Heart left ventricle (tissue), 16 donors: ENCODE measurements at regions not wholly inside any gene's neighbourhood (a gene's known extent, or its start where the extent isn't known, plus 50 kb on each side); places are given as distances from the start of the nearest gene placed in this dataset.

ENCODE experiments used
- ATAC-seq, 4 donors: fragments of 200-7000 bp; cut with Tn5 transposase; one replicate each; pipeline ENCODE4 v1.9.1; 2020 to 2022; ENCODE audit warnings: moderate library complexity in 4 of 4, mild to moderate bottlenecking in 3 of 4, moderate number of reproducible peaks in 1 of 4
- DNase-seq, 5 donors: peaks; one replicate each; pipeline ENCODE4 v3.0.0-alpha.2; 2020
- H3K27ac ChIP-seq, 12 donors: fragments of 200-600 bp; sonication (generic) in 4 of 12; one replicate each; pipeline versions ENCODE4 v1.5.0 to v1.8.0; 2016 to 2022; ENCODE audit warnings: mild to moderate bottlenecking in 2 of 12
- H3K27me3 ChIP-seq, 9 donors: fragments of 200-600 bp; sonication (generic) in 2 of 9; one replicate each; pipeline versions ENCODE4 v1.5.1 to v1.8.0; 2016 to 2022; ENCODE audit warnings: mild to moderate bottlenecking in 3 of 9
- H3K36me3 ChIP-seq, 9 donors: fragments of 200-600 bp; sonication (generic) in 2 of 9; one replicate each; pipeline versions ENCODE4 v1.5.0 to v1.8.0; 2018 to 2022; ENCODE audit warnings: mild to moderate bottlenecking in 2 of 9
- H3K4me1 ChIP-seq, 12 donors: fragments of 200-600 bp; sonication (generic) in 4 of 12; one replicate each; pipeline versions ENCODE4 v1.5.0 to v1.8.0; 2016 to 2022; ENCODE audit warnings: mild to moderate bottlenecking in 3 of 12
- H3K4me3 ChIP-seq, 12 donors: fragments of 200-600 bp; sonication (generic) in 4 of 12; one replicate each; pipeline versions ENCODE4 v1.5.0 to v1.8.0; 2017 to 2022; ENCODE audit warnings: mild to moderate bottlenecking in 9 of 12, moderate library complexity in 4 of 12
- H3K9me3 ChIP-seq, 12 donors: fragments of 200-600 bp; sonication (generic) in 4 of 12; one replicate each; pipeline versions ENCODE4 v1.5.0 to v1.8.0; 2016 to 2022; ENCODE audit warnings: mild to moderate bottlenecking in 1 of 12
- CTCF ChIP-seq, 12 donors: fragments of 200-600 bp; sonication (generic) in 4 of 12; IDR thresholded peaks; one replicate each; pipeline versions ENCODE4 v1.5.0 to v1.8.0; 2018 to 2022; ENCODE audit warnings: antibody characterized with exemption in 12 of 12, mild to moderate bottlenecking in 5 of 12
- POLR2A ChIP-seq, 2 donors: fragments of 450-650 bp; IDR thresholded peaks; one replicate each; pipeline ENCODE4 v1.6.1; 2017; ENCODE audit warnings: antibody characterized with exemption in 2 of 2, mild to moderate bottlenecking in 2 of 2, moderate library complexity in 2 of 2
- WGBS, 4 donors: extraction: QIAGEN DNeasy Blood & Tissue Kit in 2 of 4; methylation state at CpG; one replicate each; pipeline versions ENCODE4 v1.1.5 to v1.1.7; 2013 to 2018; 5-methylcytosine and 5-hydroxymethylcytosine counted together
- intact Hi-C, 10 donors: fragments of 100-400 bp; cut with DNase I; formaldehyde crosslinking; loops; one replicate each; pipeline versions ENCODE4 v1.11.1 to v1.14.2; 2022
- donor health status: ischemic (EF 13 %, LVEDD 7.1; RV severe dilation, severe dysfunction).
- donor health status: healthy with polysubstance abuse.
- donor health status: DM: no; HTN: yes; CAD: no.
- donor health status: DM: no; HTN: no; CAD: no.
- donor health status: ischemic (EF 25% LVEDD 6.9; RV normal size, moderate dysfunction).
- donor health status: ischemic (EF 25% LVEDD 5.7; RV mildly dilated, moderate dysfunction).
- donor health status: healthy.
- donor health status: DM: yes; HTN: yes; CAD: no.
- donor health status: ischemic (EF 35%, LVEDD 5.7; RV mildly dilated, moderate dysfunction).
- donor health status: nonischemic (EF 11% LVEDD 7.7; RV severe dilation, severe dysfunction).
- donor health status: DM: yes; HTN: yes; CAD: no.
- donor health status: PGD.
- donor health status: ischemic (EF 29% LVEDD 5.4; RV normal size, mild dysfunction).
- donor health status: nonischemic (EF 23%, LVEDD 6.1; RV moderate dilation, normal function).

GRCh38 chr2:144052083-144052482, 467.8 kb downstream of the ZEB2 start:
- H3K4me3 ChIP-seq, result no peak overlapping the region
- peaks cover 0 to 9% (median 0%) of the 10 kb centered on the region in 12 donors for H3K4me1 ChIP-seq
- DNase-seq (no peak), ATAC-seq (no peak)
- WGBS, 4 donors, result 87 to 90% (median 88%) methylated on average over 4 of the region's 4 CpGs
- intact Hi-C loops, result no loop called here
- no peak for TF ChIP-seq POLR2A (IDR thresholded peaks at IDR 0.05)
- no peak for TF ChIP-seq CTCF (IDR thresholded peaks at IDR 0.05)
- H3K27me3 ChIP-seq, result no peaks in the 10 kb centered on the region
- H3K9me3 ChIP-seq, result no peaks in the 10 kb centered on the region
- no peaks in the 10 kb centered on the region for H3K36me3 ChIP-seq
- no peak overlapping the region for H3K27ac ChIP-seq

DNA sequence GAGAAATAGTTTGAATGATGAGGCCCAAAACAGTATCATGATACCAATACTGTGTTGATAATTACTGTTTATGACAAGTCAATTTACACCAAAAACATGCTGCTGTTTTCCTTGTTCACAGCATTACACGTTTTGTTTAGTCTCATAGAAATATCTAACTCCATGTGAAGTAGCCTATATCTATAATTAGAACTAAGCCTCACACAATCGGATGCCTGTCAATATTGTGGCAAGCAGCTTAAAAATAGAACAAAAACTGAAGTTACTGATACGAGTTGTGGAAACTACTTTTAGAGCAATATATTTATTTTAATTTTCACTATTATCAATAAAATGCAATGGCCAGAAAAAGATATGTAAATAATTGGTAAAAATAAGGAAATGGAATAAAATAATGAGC, 470.8 kb downstream of the ZEB2 start:
- H3K4me3 ChIP-seq, result no peak overlapping the region
- no peaks in the 10 kb centered on the region for H3K36me3 ChIP-seq
- TF ChIP-seq POLR2A (IDR thresholded peaks at IDR 0.05), result no peak
- no peak for TF ChIP-seq CTCF (IDR thresholded peaks at IDR 0.05)
- ATAC-seq (no peak), DNase-seq (no peak)
- H3K9me3 ChIP-seq, result no peaks in the 10 kb centered on the region
- no peak overlapping the region for H3K27ac ChIP-seq
- intact Hi-C loops, result no loop called here
- no peaks in the 10 kb centered on the region for H3K27me3 ChIP-seq
- 35 to 39% (median 36%) methylated on average over 3 of the region's 3 CpGs for WGBS, 4 donors
- H3K4me1 ChIP-seq, result peaks cover 0 to 5% (median 0%) of the 10 kb centered on the region in 12 donors

DNA sequence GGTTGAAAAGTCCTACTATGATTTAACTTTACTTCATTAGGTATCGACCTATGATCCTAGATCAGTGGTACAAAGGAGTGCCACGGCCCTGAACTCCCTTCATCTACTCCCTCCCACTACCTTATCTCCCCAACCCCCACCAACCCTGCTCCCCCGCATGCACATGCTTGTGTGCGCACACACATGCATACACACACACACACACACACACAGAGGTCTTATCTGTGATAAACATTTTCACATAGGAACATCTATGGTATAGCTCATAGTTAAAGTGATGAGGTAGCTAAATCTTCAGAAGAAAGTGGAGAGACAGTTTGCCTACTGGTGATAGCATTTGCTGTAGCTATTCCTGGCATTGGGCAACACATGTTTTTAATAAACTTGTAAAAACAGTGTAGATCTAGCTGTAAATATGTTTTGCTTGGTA, 471.3 kb downstream of the ZEB2 start:
- peaks cover 0 to 5% (median 0%) of the 10 kb centered on the region in 12 donors for H3K4me1 ChIP-seq
- no peaks in the 10 kb centered on the region for H3K27me3 ChIP-seq
- no peak overlapping the region for H3K27ac ChIP-seq
- H3K4me3 ChIP-seq, result no peak overlapping the region
- ATAC-seq (no peak), DNase-seq (no peak)
- H3K36me3 ChIP-seq, result no peaks in the 10 kb centered on the region
- WGBS, 4 donors, result 89 to 97% (median 95%) methylated on average over 4 of the region's 4 CpGs
- intact Hi-C loops, result no loop called here
- no peaks in the 10 kb centered on the region for H3K9me3 ChIP-seq
- TF ChIP-seq POLR2A (IDR thresholded peaks at IDR 0.05), result no peak
- no peak for TF ChIP-seq CTCF (IDR thresholded peaks at IDR 0.05)

DNA sequence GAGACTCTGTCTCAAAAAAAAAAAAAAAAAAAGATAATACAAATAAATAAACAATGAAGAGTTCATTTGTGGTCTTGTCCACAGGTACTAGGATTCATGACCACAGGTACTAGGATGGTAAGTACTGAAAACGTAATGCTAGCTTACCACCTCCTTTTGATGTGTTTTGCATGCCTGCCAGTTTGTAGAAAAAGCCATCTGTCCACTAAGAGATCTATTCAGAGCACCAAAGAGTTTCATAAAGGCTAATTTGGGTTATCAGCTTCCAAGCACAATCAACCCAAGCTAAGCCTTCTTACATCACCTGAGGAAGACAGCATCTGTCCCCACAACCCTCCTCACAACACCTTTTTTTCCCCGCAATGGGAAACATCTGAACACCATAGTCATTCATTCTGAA, 477.2 kb downstream of the ZEB2 start:
- no peak for TF ChIP-seq POLR2A (IDR thresholded peaks at IDR 0.05)
- no peak for TF ChIP-seq CTCF (IDR thresholded peaks at IDR 0.05)
- Histone ChIP-seq H3K27me3 (no peaks in the 10 kb centered on the region), H3K4me3 (no peak overlapping the region), H3K27ac (no peak overlapping the region), H3K4me1 (no peaks in the 10 kb centered on the region), H3K9me3 (no peaks in the 10 kb centered on the region), H3K36me3 (no peaks in the 10 kb centered on the region)
- intact Hi-C loops, result no loop called here
- no peak for DNase-seq
- no peak for ATAC-seq
- WGBS, 4 donors, result 87 to 97% (median 93%) methylated on average over 2 of the region's 2 CpGs
